HUDEP-2 (cell line): ENCODE measurements at regions not wholly inside any gene's neighbourhood (a gene's known extent, or its start where the extent isn't known, plus 50 kb on each side); places are given as distances from the start of the nearest gene placed in this dataset.
A peak's percentile ranks its signal among the peaks of the same experiment; 100 is the strongest.

ENCODE experiments used
- DNase-seq, 76 experiments: peaks; one replicate each; lab custom pipeline; 2025; ENCODE audit not compliant: unreplicated experiment in 76 of 76; lab: John Stamatoyannopoulos, UW

GRCh38 chr7:25762511-25763462, 389.2 kb upstream of the NFE2L3 start:
- DNase-seq = no peak

GRCh38 chr7:25763463-25763860, 388.5 kb upstream of the NFE2L3 start:
- DNase-seq = no peak

- DNase-seq = no peak
Measured at GRCh38 chr7:25765110-25765655, 386.8 kb upstream of the NFE2L3 start.

- DNase-seq = no peak
Measured at GRCh38 chr7:25770235-25770634, 381.8 kb upstream of the NFE2L3 start.

GRCh38 chr7:25770670-25771069, 381.3 kb upstream of the NFE2L3 start:
- DNase-seq = no peak

- no peak for DNase-seq
Measured at GRCh38 chr7:25771491-25771890, 380.5 kb upstream of the NFE2L3 start.

- DNase-seq = no peak
Measured at GRCh38 chr7:25772802-25773201, 379.2 kb upstream of the NFE2L3 start.

- no peak for DNase-seq
Measured at GRCh38 chr7:25774675-25775074, 377.3 kb upstream of the NFE2L3 start.

- DNase-seq = no peak
Measured at GRCh38 chr7:25775570-25775969, 376.4 kb upstream of the NFE2L3 start.

GRCh38 chr7:25775999-25776743, 375.8 kb upstream of the NFE2L3 start:
- no peak for DNase-seq

GRCh38 chr7:25776744-25777123, 375.3 kb upstream of the NFE2L3 start:
- DNase-seq = no peak

GRCh38 chr7:25777969-25778708, 373.9 kb upstream of the NFE2L3 start:
- DNase-seq = no peak

- DNase-seq = no peak
Measured at GRCh38 chr7:25779002-25779546, 372.9 kb upstream of the NFE2L3 start.

- no peak for DNase-seq
Measured at GRCh38 chr7:25780904-25781303, 371.1 kb upstream of the NFE2L3 start.

- peak in 2 of 76 experiments; percentile 46 to 65 for DNase-seq
Measured at GRCh38 chr7:25781704-25782103, 370.3 kb upstream of the NFE2L3 start.

GRCh38 chr7:25786936-25787335, 365.1 kb upstream of the NFE2L3 start:
- DNase-seq = no peak

- no peak for DNase-seq
Measured at GRCh38 chr7:25787336-25787735, 364.7 kb upstream of the NFE2L3 start.

- no peak for DNase-seq
Measured at GRCh38 chr7:25788371-25788770, 363.6 kb upstream of the NFE2L3 start.

- no peak for DNase-seq
Measured at GRCh38 chr7:25788961-25789620, 362.9 kb upstream of the NFE2L3 start.
